GM18502 (cell line): ENCODE measurements at regions not wholly inside any gene's neighbourhood (a gene's known extent, or its start where the extent isn't known, plus 50 kb on each side); places are given as distances from the start of the nearest gene placed in this dataset.

Experiments
- ATAC-seq: cut with Tn5 transposase; IDR thresholded peaks from one replicate; pipeline ENCODE4 v1.9.1; 2021; ENCODE audit warnings: mild to moderate bottlenecking; ENCODE audit not compliant: unreplicated experiment, poor library complexity

- ATAC-seq = no peak
Measured at GRCh38 chr17:14918540-14918939, 346.6 kb downstream of the PMP22 start.

GRCh38 chr17:14910916-14911315 lies 354.2 kb downstream of the PMP22 start:
- ATAC-seq = no peak

GRCh38 chr17:14904386-14904785 lies 360.7 kb downstream of the PMP22 start:
- ATAC-seq = no peak

- ATAC-seq = no peak
Measured at GRCh38 chr17:14903854-14904253, 361.3 kb downstream of the PMP22 start.

GRCh38 chr17:14902803-14903202 lies 362.3 kb downstream of the PMP22 start:
- no peak for ATAC-seq

GRCh38 chr17:14902297-14902696 lies 362.8 kb downstream of the PMP22 start:
- ATAC-seq = no peak

GRCh38 chr17:14901376-14901775 lies 363.8 kb downstream of the PMP22 start:
- ATAC-seq = no peak

GRCh38 chr17:14886200-14886739 lies 378.9 kb downstream of the PMP22 start:
- ATAC-seq = no peak

- ATAC-seq = no peak
Measured at GRCh38 chr17:14882131-14882530, 383.0 kb downstream of the PMP22 start.

GRCh38 chr17:14875557-14876412 lies 389.3 kb downstream of the PMP22 start:
- ATAC-seq = no peak

- ATAC-seq = no peak
Measured at GRCh38 chr17:14873996-14874395, 391.1 kb downstream of the PMP22 start.

- no peak for ATAC-seq
Measured at GRCh38 chr17:14873540-14873939, 391.6 kb downstream of the PMP22 start.

GRCh38 chr17:14871921-14872320 lies 393.2 kb downstream of the PMP22 start:
- no peak for ATAC-seq

GRCh38 chr17:14866266-14866665 lies 398.9 kb downstream of the PMP22 start:
- ATAC-seq = no peak

- ATAC-seq = no peak
Measured at GRCh38 chr17:14864127-14864526, 401.0 kb downstream of the PMP22 start.

- no peak for ATAC-seq
Measured at GRCh38 chr17:14859542-14859941, 405.6 kb downstream of the PMP22 start.

GRCh38 chr17:14856176-14856575 lies 408.9 kb downstream of the PMP22 start:
- no peak for ATAC-seq

- no peak for ATAC-seq
Measured at GRCh38 chr17:14854691-14855090, 410.4 kb downstream of the PMP22 start.

GRCh38 chr17:14845591-14846281 lies 419.4 kb downstream of the PMP22 start:
- ATAC-seq = no peak

- ATAC-seq = no peak
Measured at GRCh38 chr17:14843086-14843795, 421.9 kb downstream of the PMP22 start.
